ENCODE measurements at regions not wholly inside any gene's neighbourhood (a gene's known extent, or its start where the extent isn't known, plus 50 kb on each side); places are given as distances from the start of the nearest gene placed in this dataset.

DNA sequence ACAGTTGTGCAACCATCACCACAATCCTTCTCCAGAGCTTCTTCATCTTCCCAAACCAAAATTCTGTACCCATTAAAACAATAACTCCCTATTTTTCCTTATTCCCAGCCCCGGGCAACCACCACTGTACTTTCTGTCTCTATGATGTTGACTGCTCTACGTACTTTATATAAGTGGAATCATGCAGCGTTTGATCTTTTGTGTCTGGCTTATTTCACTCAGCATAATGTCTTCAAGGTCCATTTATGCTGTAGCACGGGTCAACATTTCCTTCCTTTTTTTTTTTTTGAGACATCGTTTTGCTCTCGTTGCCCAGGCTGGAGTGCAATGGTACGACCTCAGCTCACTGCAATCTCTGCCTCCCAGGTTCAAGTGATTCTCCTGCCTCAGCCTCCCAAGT, 162.7 kb upstream of the GSC start:
- no peak for ATAC-seq (ENCODE audit: low FRiP score)
- DNase-seq (ENCODE audit: low spot score) = no peak
- TF ChIP-seq, protein P1, sequence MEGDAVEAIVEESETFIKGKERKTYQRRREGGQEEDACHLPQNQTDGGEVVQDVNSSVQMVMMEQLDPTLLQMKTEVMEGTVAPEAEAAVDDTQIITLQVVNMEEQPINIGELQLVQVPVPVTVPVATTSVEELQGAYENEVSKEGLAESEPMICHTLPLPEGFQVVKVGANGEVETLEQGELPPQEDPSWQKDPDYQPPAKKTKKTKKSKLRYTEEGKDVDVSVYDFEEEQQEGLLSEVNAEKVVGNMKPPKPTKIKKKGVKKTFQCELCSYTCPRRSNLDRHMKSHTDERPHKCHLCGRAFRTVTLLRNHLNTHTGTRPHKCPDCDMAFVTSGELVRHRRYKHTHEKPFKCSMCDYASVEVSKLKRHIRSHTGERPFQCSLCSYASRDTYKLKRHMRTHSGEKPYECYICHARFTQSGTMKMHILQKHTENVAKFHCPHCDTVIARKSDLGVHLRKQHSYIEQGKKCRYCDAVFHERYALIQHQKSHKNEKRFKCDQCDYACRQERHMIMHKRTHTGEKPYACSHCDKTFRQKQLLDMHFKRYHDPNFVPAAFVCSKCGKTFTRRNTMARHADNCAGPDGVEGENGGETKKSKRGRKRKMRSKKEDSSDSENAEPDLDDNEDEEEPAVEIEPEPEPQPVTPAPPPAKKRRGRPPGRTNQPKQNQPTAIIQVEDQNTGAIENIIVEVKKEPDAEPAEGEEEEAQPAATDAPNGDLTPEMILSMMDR (IDR thresholded peaks at IDR 0.05) = no peak

DNA sequence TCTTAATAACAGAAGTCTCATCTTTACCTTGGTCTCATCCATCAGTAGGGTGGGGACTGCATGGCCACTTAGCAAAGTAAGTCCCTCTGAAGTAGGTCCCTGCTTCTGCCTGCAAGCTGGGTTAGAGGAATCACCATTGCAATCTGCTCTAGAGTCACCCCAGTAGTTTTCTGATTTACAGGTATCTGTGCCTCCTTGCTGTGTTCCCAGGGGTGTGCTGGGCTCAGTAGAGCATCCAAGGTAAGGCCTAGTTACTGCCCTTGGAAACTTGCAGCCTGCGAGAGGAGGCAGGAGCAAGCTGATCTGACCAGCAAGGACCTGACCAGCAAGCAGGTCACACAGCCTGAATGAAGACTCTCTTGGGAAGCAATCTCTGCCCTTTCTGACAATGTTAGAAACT, 160.8 kb upstream of the GSC start:
- DNase-seq (ENCODE audit: low spot score) = no peak
- ATAC-seq (ENCODE audit: low FRiP score) = no peak
- TF ChIP-seq, protein P1 (IDR thresholded peaks at IDR 0.05) = no peak

DNA sequence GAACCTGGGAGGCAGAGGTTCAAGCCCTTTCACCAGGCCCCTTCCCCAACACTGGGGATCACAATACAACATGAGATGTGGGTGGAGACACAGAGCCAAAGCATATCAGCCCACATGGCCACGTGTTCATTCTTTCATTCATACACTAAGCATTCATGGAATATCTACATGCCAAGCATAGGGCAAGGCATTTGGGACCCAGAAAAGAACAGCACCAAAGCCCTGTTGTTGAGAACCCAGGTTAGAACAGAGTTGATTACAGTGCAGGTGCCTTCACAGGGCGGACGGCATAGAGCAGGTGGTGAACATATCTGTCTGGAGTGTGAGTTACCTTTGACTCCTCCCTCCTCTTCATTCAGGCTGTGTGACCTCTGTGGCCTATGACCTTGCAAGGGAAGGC, 159.4 kb upstream of the GSC start:
- no peak for DNase-seq (ENCODE audit: low spot score)
- no peak for ATAC-seq (ENCODE audit: low FRiP score)
- TF ChIP-seq, protein P1 (IDR thresholded peaks at IDR 0.05) = no peak

DNA sequence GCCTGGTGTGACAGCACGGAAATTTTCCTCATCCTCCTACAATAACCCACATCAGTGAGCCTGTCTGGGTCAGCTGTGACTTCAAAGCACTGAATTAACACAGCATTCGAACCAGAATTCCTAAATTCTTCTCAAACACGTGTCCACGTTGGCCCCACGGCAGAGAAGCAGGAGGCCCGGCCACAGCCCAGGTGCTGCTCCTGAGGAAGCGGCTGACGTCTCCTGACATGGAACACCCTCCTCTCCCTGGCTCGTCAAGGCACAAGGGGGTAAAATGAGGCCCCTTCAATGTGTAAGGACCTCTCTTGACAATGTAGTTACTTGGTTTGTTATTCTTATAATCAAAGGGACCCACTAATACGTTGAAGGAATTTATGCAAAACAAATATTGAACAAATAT, 156.3 kb upstream of the GSC start:
- ATAC-seq (ENCODE audit: low FRiP score) (no peak), DNase-seq (ENCODE audit: low spot score) (no peak)
- TF ChIP-seq, protein P1 (IDR thresholded peaks at IDR 0.05) = no peak

DNA sequence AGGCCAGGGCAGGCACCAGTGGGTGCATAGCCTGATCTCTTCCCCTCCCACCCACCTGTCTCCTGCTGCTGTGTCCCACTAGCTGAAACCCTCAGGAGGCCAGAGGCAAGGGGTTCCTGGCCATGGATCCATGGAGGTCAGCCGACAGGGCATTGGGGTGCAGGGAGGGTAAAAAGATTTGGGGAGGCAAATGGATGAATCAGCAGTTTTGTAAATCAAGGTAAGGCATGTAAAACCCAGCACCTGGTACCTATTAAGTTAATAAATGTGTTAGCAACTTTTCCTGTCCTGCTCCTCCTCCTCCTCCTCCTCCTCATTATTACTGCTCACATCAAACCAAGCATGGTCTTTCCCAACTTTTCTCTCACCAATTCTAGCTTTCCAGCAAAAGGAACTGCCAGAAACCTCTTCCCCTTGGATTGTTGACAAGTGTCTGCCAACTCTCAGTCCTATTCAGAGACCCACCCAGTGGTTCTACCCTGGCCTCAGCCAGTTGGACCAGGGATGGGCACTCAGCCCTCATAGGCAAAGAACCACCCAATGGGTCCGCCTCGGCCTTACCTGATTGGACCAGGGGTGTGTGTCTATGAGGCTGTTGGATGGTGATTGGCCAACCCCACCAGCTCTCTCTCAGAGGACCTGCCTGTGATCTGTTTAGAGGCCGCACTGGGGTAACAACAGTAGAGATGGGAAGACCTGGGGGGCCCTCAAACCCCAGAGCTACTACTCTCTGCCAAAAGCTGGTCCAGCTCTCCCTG, 155.7 kb upstream of the GSC start:
- DNase-seq (ENCODE audit: low spot score) = no peak
- no peak for ATAC-seq (ENCODE audit: low FRiP score)
- TF ChIP-seq, protein P1 (IDR thresholded peaks at IDR 0.05) = no peak

DNA sequence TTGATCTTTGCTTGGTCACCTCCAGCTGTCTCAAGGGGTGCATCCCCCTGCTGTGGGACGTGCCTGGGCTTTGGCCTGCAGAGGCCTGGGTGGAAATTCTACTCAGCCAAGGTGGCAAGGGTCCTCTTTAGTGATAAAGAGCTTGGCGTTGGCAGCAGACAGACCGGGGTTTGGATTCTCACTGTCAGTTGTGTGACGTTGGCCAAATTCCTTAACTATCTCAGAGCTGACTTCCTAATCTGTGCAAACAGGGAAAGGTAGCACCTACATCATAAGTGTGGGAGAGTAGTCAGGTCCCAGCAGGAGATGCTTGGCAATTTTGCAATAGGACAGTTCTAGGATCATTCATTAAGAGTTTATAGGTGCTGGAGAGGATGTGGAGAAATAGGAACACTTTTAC, 154.3 kb upstream of the GSC start:
- ATAC-seq (ENCODE audit: low FRiP score) = no peak
- DNase-seq (ENCODE audit: low spot score) = no peak
- TF ChIP-seq, protein P1 (IDR thresholded peaks at IDR 0.05) = no peak

DNA sequence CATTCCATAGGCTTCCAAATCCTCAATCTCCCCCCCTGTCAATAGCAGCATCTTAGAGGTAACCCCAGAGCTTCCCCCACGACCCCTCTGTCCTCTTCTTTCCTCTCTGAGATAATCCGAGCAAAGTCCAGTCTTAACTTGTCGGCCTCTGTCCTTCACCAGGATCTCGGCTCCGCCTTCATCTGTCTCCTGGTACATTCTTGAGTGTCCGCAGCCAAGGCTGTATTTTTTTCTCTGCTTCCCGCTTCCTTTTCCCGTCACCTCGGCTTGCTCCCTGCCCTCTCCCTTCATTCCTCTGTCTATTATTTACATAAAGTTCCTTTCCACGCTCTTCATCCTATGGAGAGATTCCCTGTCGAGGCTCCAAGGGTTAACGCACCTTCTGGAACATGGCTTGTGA, 153.9 kb upstream of the GSC start:
- no peak for ATAC-seq (ENCODE audit: low FRiP score)
- TF ChIP-seq, protein P1 (IDR thresholded peaks at IDR 0.05) = no peak
- DNase-seq (ENCODE audit: low spot score) = no peak
